HepG2 (cell line): ENCODE measurements at regions not wholly inside any gene's neighbourhood (a gene's known extent, or its start where the extent isn't known, plus 50 kb on each side); places are given as distances from the start of the nearest gene placed in this dataset.
"Not testable (repeated sequence)": the region's sequence is repeated elsewhere in the genome, so short reads cannot be mapped to it uniquely, and the experiment has no call there.

Experiments
- ATAC-seq: fragments of 200-7000 bp; cut with Tn5 transposase; 3 replicates; pipeline ENCODE4 v1.9.1; 2020; ENCODE audit warnings: mild to moderate bottlenecking, moderate library complexity
- BruUV-seq: library from RNA; stranded (reverse); fragments of 400-500 nt; replicated peaks from 2 replicates; lab custom pipeline; 2021; lab: Mats Ljungman, UMichigan
- CTCF ChIA-PET: fragments of 300-600 bp; formaldehyde crosslinking; extraction: SDS; loops from one replicate; lab custom pipeline; 2021; ENCODE audit warnings: low total read pairs, inconsistent platforms, low intra/inter-chr PET ratio; lab: Yijun Ruan, JAX
- POLR2A ChIA-PET: fragments of 350-600 bp; sonication (Branson Sonifier 250); formaldehyde crosslinking; loops from one replicate; lab custom pipeline; 2020; ENCODE audit warnings: antibody characterized with exemption, inconsistent platforms; lab: Yijun Ruan, JAX
- DNase-seq: peaks from one replicate; pipeline ENCODE4 v3.0.0-alpha.2; 2015; ENCODE audit warnings: low spot score
- FAIRE-seq: peaks from 3 replicates; lab custom pipeline; 2011; peaks lifted over from hg19 to GRCh38; lab: Jason Lieb, UNC
- H2AFZ ChIP-seq: one replicate; pipeline ENCODE4 v1.6.1; 2011; ENCODE audit warnings: low read length, inconsistent platforms
- H3K27ac ChIP-seq: fragments of 300-600 bp; 3 replicates; pipeline ENCODE4 v1.8.0; 2011; ENCODE audit warnings: mixed run types, mild to moderate bottlenecking, mixed read lengths, low read length, inconsistent platforms; ENCODE audit not compliant: insufficient read depth; ENCODE audit errors: extremely low read length
- H3K27me3 ChIP-seq, 2 experiments: fragments of 200-600 bp in 1 of 2; 2 replicates in 1 of 2; 3 replicates in 1 of 2; pipeline versions ENCODE4 v1.6.0 to v1.8.0; 2011; ENCODE audit warnings: low read length in 2 of 2, mild to moderate bottlenecking in 2 of 2, moderate library complexity in 2 of 2, inconsistent platforms in 1 of 2; ENCODE audit not compliant: insufficient read depth in 2 of 2, control insufficient read depth in 1 of 2
- H3K36me3 ChIP-seq, 2 experiments: fragments of 200-600 bp in 1 of 2; replicated peaks in 1 of 2; 2 replicates in 1 of 2; 3 replicates in 1 of 2; pipeline versions ENCODE4 v1.5.1 to v1.8.0; 2011; ENCODE audit warnings: low read length in 2 of 2, inconsistent platforms in 1 of 2; ENCODE audit not compliant: insufficient read depth in 2 of 2, control insufficient read depth in 1 of 2
- H3K4me1 ChIP-seq: 2 replicates; pipeline ENCODE4 v1.5.1; 2012; ENCODE audit warnings: low read length, inconsistent platforms; ENCODE audit not compliant: insufficient read depth
- H3K4me2 ChIP-seq: 2 replicates; pipeline ENCODE4 v1.6.0; 2011; ENCODE audit warnings: low read depth, low read length, inconsistent platforms
- H3K4me3 ChIP-seq, 3 experiments: fragments of 200-600 bp in 1 of 3; sonication (generic), shearing (Covaris generic) in 1 of 3; replicated peaks in 1 of 3; 2 replicates each; pipeline ENCODE4 v1.5.1; 2011 to 2016; ENCODE audit warnings: low read length in 3 of 3, inconsistent platforms in 2 of 3, low read depth in 2 of 3, mild to moderate bottlenecking in 2 of 3, control low read depth in 1 of 3, mixed read lengths in 1 of 3; ENCODE audit not compliant: insufficient read depth in 1 of 3
- H3K79me2 ChIP-seq: one replicate; pipeline ENCODE4 v1.6.1; 2011; ENCODE audit warnings: low read length, inconsistent platforms; ENCODE audit not compliant: insufficient read depth
- H3K9ac ChIP-seq: 2 replicates; pipeline ENCODE4 v1.6.0; 2011; ENCODE audit warnings: mild to moderate bottlenecking, low read depth, low read length, inconsistent platforms; ENCODE audit not compliant: insufficient read depth
- H3K9me3 ChIP-seq: 2 replicates; pipeline ENCODE4 v1.5.1; 2012; ENCODE audit warnings: mild to moderate bottlenecking, low read length
- H4K20me1 ChIP-seq: 2 replicates; pipeline ENCODE4 v1.6.0; 2011; ENCODE audit warnings: inconsistent platforms, mild to moderate bottlenecking, low read length, moderate library complexity; ENCODE audit not compliant: insufficient read depth
- CC2D1A ChIP-seq: sonication (generic); formaldehyde crosslinking; IDR thresholded peaks from 2 replicates; pipeline ENCODE4 v1.8.1; 2023; ENCODE audit warnings: mild to moderate bottlenecking, missing genetic modification reagents
- SP5 ChIP-seq: IDR thresholded peaks from 2 replicates; pipeline ENCODE4 v1.6.1; 2016; ENCODE audit warnings: low read depth, borderline replicate concordance
- ZNF138 ChIP-seq: sonication (generic); formaldehyde crosslinking; IDR thresholded peaks from 2 replicates; pipeline ENCODE4 v1.5.0; 2020; ENCODE audit warnings: mild to moderate bottlenecking, low read depth, missing genetic modification reagents
- ZNF589 ChIP-seq: sonication (generic); formaldehyde crosslinking; conservative IDR thresholded peaks from 2 replicates; pipeline ENCODE4 v1.8.0; 2022; ENCODE audit warnings: mild to moderate bottlenecking, moderate library complexity, missing genetic modification reagents
- WGBS: methylation state at CpG from one replicate; pipeline ENCODE4 v1.1.6; 2017; ENCODE audit warnings: low lambda C conversion rate; 5-methylcytosine and 5-hydroxymethylcytosine counted together
- in situ Hi-C: cut with HindIII; loops from 2 replicates; pipeline ENCODE4 v1.10.0; 2017; ENCODE audit warnings: low pct_unique_long_range_greater_than_20kb; ENCODE audit not compliant: extremely low pct_ligation_motif_present
- intact Hi-C: fragments of 100-400 bp; cut with micrococcal nuclease; formaldehyde crosslinking; loops from one replicate; pipeline ENCODE4 v1.10.0; 2022; ENCODE audit not compliant: unreplicated experiment

DNA sequence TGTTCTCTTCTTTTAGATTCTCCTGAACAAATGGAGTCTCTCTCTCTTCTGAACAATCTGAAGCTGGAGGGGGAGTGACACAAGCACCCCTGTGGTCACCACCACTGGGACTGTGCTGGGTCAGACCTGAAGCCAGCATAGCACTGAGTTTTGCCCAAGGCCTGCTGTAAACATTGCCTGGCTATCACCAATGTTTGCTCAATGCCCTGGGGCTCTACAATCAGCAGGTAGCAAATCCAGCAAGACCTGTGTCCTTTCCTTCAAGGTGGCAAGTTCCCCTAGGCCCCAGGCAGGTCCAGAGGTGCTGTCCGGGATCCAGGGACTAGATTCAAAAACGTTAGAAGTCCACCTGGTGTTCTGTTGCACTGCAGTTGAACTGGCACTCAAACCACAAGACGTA is 282.8 kb upstream of the PROX1 start:
- DNase-seq, result no peak
- Histone ChIP-seq H3K27me3 (no peaks in the 10 kb centered on the region), H3K36me3 (no peaks in the 10 kb centered on the region), H4K20me1 (no peaks in the 10 kb centered on the region), H3K9me3 (no peaks in the 10 kb centered on the region), H3K27ac (no peak overlapping the region), H3K4me1 (peaks cover 9% of the 10 kb centered on the region), H3K4me2 (no peak overlapping the region), H3K79me2 (no peaks in the 10 kb centered on the region), H3K4me3 (no peak overlapping the region), H3K9ac (no peak overlapping the region), H2AFZ (no peak overlapping the region)
- no TSS peak for BruUV-seq
- 100% methylated on average over 1 of the region's 3 CpGs for WGBS
- FAIRE-seq, result no peak
- ChIA-PET CTCF (no interaction called here), POLR2A (no interaction called here)
- in situ Hi-C loops (no loop called here), intact Hi-C loops (no loop called here)
- no peak for TF ChIP-seq ZNF138
- no peak for TF ChIP-seq ZNF589 (CRISPR knock-in tag)
- TF ChIP-seq CC2D1A (CRISPR knock-in tag), result no peak
- ATAC-seq, result no peak

GRCh38 chr1:213711833-213712490 is 275.8 kb upstream of the PROX1 start:
- H3K79me2 ChIP-seq, H3K36me3 ChIP-seq, H3K27ac ChIP-seq, H3K4me2 ChIP-seq, H3K9ac ChIP-seq, intact Hi-C loops, POLR2A ChIA-PET, H4K20me1 ChIP-seq, CTCF ChIA-PET, H3K27me3 ChIP-seq, FAIRE-seq, BruUV-seq, H2AFZ ChIP-seq, in situ Hi-C loops, H3K9me3 ChIP-seq, H3K4me3 ChIP-seq, ATAC-seq: not testable (repeated sequence)
- TF ChIP-seq SP5 (CRISPR knock-in tag), result 0 out of 2 replicates have a peak, but pooled peaks have one; percentile 14
- H3K4me1 ChIP-seq, result peaks cover 26% of the 10 kb centered on the region
- DNase-seq, result peak; percentile 35
- 79% methylated on average over 2 of the region's 7 CpGs for WGBS
